ENCODE measurements at regions not wholly inside any gene's neighbourhood (a gene's known extent, or its start where the extent isn't known, plus 50 kb on each side); places are given as distances from the start of the nearest gene placed in this dataset.
"Not testable (repeated sequence)": the region's sequence is repeated elsewhere in the genome, so short reads cannot be mapped to it uniquely, and the experiment has no call there.

GRCh38 chr1:213457733-213458132, 406.7 kb downstream of the RPS6KC1 start:
- peaks cover 32% of the 10 kb centered on the region for H3K27me3 Mint-ChIP-seq
- H3K9me3 Mint-ChIP-seq, result peaks cover 5% of the 10 kb centered on the region
- no peaks in the 10 kb centered on the region for H3K4me1 Mint-ChIP-seq
- ATAC-seq (replicated peaks; ENCODE audit: extremely low read depth, poor library complexity, severe bottlenecking) (no peak), DNase-seq (ENCODE audit: low spot score in 2 of 2) (no peak)
- no peaks in the 10 kb centered on the region for H3K36me3 Mint-ChIP-seq (ENCODE audit: insufficient read depth)
- no peak overlapping the region for H3K4me3 Mint-ChIP-seq
- H3K27ac Mint-ChIP-seq (ENCODE audit: low read depth), result no peak overlapping the region

DNA sequence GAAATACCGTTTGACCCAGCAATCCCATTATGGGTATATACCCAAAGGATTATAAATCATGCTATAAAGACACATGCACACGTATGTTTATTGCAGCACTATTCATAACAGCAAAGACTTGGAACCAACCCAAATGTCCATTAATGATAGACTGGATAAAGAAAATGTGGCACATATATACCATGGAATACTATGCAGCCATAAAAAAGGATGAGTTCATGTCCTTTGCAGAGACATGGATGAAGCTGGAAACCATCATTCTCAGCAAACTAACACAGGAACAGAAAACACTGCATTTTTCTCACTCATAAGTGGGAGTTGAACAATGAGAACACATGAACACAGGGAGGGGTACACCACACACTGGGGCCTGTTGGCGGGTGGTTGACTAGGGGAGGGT, 411.3 kb downstream of the RPS6KC1 start:
- not testable (repeated sequence) for H3K4me1 Mint-ChIP-seq; DNase-seq (ENCODE audit: low spot score in 2 of 2); ATAC-seq (replicated peaks; ENCODE audit: extremely low read depth, poor library complexity, severe bottlenecking); H3K36me3 Mint-ChIP-seq (ENCODE audit: insufficient read depth); H3K4me3 Mint-ChIP-seq; H3K9me3 Mint-ChIP-seq; H3K27ac Mint-ChIP-seq (ENCODE audit: low read depth)
- H3K27me3 Mint-ChIP-seq, result peaks cover 22% of the 10 kb centered on the region

GRCh38 chr1:213464786-213465460, 413.9 kb downstream of the RPS6KC1 start:
- no peak overlapping the region for H3K4me3 Mint-ChIP-seq
- H3K4me1 Mint-ChIP-seq, result no peaks in the 10 kb centered on the region
- H3K36me3 Mint-ChIP-seq (ENCODE audit: insufficient read depth), result no peaks in the 10 kb centered on the region
- no peaks in the 10 kb centered on the region for H3K9me3 Mint-ChIP-seq
- peaks cover 10% of the 10 kb centered on the region for H3K27me3 Mint-ChIP-seq
- DNase-seq (ENCODE audit: low spot score in 2 of 2) (no peak), ATAC-seq (replicated peaks; ENCODE audit: extremely low read depth, poor library complexity, severe bottlenecking) (no peak)
- no peak overlapping the region for H3K27ac Mint-ChIP-seq (ENCODE audit: low read depth)

DNA sequence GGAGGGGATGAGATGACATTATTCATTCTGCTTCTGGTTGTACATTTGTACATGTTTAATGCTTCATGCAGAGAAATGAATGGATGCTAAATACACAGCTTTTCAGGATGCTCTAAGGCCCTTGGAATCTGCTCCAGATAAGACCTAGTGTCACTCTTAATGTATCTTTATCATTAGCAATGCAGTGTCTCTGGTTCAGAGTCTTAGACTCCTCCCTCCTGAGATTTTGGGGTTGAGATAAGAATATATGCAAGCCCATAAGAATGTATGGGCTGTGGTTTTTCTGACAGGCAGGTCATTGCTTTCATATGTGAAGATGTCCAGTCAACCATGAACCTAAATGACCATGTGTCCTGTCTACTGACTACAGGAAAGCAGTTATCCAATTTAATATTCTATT, 415.5 kb downstream of the RPS6KC1 start:
- ATAC-seq (replicated peaks; ENCODE audit: extremely low read depth, poor library complexity, severe bottlenecking), result no peak
- Mint-ChIP-seq H3K4me3 (no peak overlapping the region), H3K27ac (ENCODE audit: low read depth) (no peak overlapping the region), H3K9me3 (no peaks in the 10 kb centered on the region), H3K27me3 (no peaks in the 10 kb centered on the region), H3K36me3 (ENCODE audit: insufficient read depth) (no peaks in the 10 kb centered on the region), H3K4me1 (no peaks in the 10 kb centered on the region)
- no peak for DNase-seq (ENCODE audit: low spot score in 2 of 2)

GRCh38 chr1:213474054-213474453, 423.0 kb downstream of the RPS6KC1 start:
- Mint-ChIP-seq H3K36me3 (ENCODE audit: insufficient read depth) (no peaks in the 10 kb centered on the region), H3K4me3 (no peak overlapping the region), H3K27ac (ENCODE audit: low read depth) (no peak overlapping the region), H3K27me3 (no peaks in the 10 kb centered on the region), H3K9me3 (no peaks in the 10 kb centered on the region), H3K4me1 (no peaks in the 10 kb centered on the region)
- ATAC-seq (replicated peaks; ENCODE audit: extremely low read depth, poor library complexity, severe bottlenecking) (no peak), DNase-seq (ENCODE audit: low spot score in 2 of 2) (no peak)

- no peak for ATAC-seq (replicated peaks; ENCODE audit: extremely low read depth, poor library complexity, severe bottlenecking)
- Mint-ChIP-seq H3K36me3 (ENCODE audit: insufficient read depth) (no peaks in the 10 kb centered on the region), H3K4me1 (no peaks in the 10 kb centered on the region), H3K9me3 (peaks cover 5% of the 10 kb centered on the region), H3K27me3 (peaks cover 19% of the 10 kb centered on the region), H3K27ac (ENCODE audit: low read depth) (no peak overlapping the region), H3K4me3 (no peak overlapping the region)
- DNase-seq (ENCODE audit: low spot score in 2 of 2), result no peak
Measured at GRCh38 chr1:213481395-213481794, 430.4 kb downstream of the RPS6KC1 start.

- ATAC-seq (replicated peaks; ENCODE audit: extremely low read depth, poor library complexity, severe bottlenecking), result no peak
Measured at GRCh38 chr1:213484333-213484732, 433.3 kb downstream of the RPS6KC1 start.

GRCh38 chr1:213484758-213485157, 433.7 kb downstream of the RPS6KC1 start:
- H3K27me3 Mint-ChIP-seq, result peaks cover 31% of the 10 kb centered on the region
- ATAC-seq (replicated peaks; ENCODE audit: extremely low read depth, poor library complexity, severe bottlenecking) (no peak), DNase-seq (ENCODE audit: low spot score in 2 of 2) (no peak)
- peaks cover 9% of the 10 kb centered on the region for H3K9me3 Mint-ChIP-seq
- no peaks in the 10 kb centered on the region for H3K36me3 Mint-ChIP-seq (ENCODE audit: insufficient read depth)
- H3K4me3 Mint-ChIP-seq, result no peak overlapping the region
- H3K4me1 Mint-ChIP-seq, result no peaks in the 10 kb centered on the region
- no peak overlapping the region for H3K27ac Mint-ChIP-seq (ENCODE audit: low read depth)

More at GRCh38 chr1:213484333-213484732, 433.3 kb downstream of the RPS6KC1 start:
- H3K4me1 Mint-ChIP-seq, result no peaks in the 10 kb centered on the region
- no peak overlapping the region for H3K27ac Mint-ChIP-seq (ENCODE audit: low read depth)
- no peak overlapping the region for H3K4me3 Mint-ChIP-seq
- H3K36me3 Mint-ChIP-seq (ENCODE audit: insufficient read depth), result no peaks in the 10 kb centered on the region
- no peak for DNase-seq (ENCODE audit: low spot score in 2 of 2)
- peaks cover 27% of the 10 kb centered on the region for H3K27me3 Mint-ChIP-seq
- peaks cover 9% of the 10 kb centered on the region for H3K9me3 Mint-ChIP-seq

DNA sequence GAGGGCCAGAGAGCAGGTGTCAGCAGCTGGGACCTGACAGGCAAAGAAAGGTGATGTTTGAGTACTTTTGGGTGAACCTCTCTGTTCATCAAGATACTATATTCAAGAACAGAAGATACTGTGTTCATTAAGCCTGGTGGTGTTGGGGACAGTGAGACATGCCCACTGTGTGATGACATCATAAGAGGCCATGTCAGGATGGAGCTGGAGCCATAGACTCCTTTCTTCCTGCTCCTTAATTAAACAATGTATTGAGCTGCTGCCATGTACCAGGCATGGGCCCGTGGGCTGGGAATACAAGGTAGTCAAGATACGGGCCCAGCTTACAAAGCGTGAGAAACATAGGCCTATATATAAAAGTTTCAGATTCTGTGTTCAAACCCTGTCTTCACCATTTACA, 435.4 kb downstream of the RPS6KC1 start:
- DNase-seq (ENCODE audit: low spot score in 2 of 2) (no peak), ATAC-seq (replicated peaks; ENCODE audit: extremely low read depth, poor library complexity, severe bottlenecking) (no peak)
- Mint-ChIP-seq H3K36me3 (ENCODE audit: insufficient read depth) (no peaks in the 10 kb centered on the region), H3K9me3 (peaks cover 4% of the 10 kb centered on the region), H3K27me3 (peaks cover 35% of the 10 kb centered on the region), H3K4me1 (no peaks in the 10 kb centered on the region), H3K27ac (ENCODE audit: low read depth) (no peak overlapping the region), H3K4me3 (no peak overlapping the region)

DNA sequence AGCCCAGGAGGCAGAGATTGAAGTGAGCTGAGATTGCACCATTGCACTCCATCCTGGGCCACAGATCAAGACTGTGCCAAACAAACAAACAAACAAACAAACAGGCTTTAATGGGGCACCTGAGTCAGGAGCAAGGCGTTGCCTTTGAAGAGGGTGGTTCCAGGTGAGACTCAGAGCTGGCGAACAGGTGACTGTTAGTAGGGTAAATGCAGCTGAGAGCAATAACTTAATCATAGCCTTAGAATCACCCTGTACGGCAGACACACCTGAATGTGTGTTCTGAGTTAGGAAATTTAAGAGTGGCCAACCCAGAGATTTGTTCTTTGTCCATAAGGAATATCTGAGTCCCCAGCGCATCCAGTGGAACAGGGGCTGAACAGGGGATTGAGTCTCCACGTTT, 440.4 kb downstream of the RPS6KC1 start:
- ATAC-seq (replicated peaks; ENCODE audit: extremely low read depth, poor library complexity, severe bottlenecking), result no peak

DNA sequence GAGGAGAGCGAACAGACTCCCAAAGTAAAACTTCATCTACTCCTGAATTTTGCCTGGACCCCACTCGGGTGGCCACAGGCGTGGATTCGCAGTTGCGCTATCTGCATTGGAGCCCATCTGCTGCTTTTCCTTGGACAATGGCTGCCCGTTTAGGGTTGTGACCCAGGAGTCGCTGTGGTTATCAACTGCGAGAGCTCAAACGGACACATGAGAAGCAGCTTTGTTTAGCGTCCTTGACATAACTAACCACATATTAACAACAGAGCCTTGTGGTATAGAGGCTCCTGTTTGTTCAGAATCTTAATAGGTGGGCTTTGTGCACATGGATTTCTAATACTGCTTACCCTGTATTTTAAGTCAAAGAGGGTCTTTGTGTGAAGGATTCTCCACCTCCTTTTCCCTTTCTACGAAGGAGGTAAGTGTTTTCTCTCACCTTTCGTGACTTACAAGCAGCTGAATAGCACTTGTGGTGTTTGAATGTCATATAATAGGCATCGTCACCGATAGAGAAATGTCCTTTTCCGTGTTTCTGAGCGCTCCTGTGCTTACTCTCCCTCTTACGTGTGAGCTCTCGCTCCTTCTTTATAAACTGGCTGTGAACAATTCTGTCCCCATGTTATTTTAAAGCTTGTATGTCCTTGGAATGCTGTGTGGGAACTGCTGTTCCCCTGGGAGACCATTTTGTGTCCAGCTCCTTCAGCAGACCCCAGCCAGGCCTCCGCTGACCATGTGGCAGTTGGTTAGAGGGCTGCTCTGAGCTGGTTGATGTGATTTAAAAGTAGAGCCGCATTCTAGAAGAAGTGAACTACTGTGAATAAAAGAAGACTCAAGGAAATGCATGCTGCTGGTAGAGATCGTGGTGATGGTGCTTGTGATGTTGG, 441.4 kb downstream of the RPS6KC1 start:
- ATAC-seq (replicated peaks; ENCODE audit: extremely low read depth, poor library complexity, severe bottlenecking) (no peak), DNase-seq (ENCODE audit: low spot score in 2 of 2) (no peak)
- no peak overlapping the region for H3K27ac Mint-ChIP-seq (ENCODE audit: low read depth)
- H3K4me1 Mint-ChIP-seq, result no peaks in the 10 kb centered on the region
- no peaks in the 10 kb centered on the region for H3K36me3 Mint-ChIP-seq (ENCODE audit: insufficient read depth)
- no peak overlapping the region for H3K4me3 Mint-ChIP-seq
- H3K27me3 Mint-ChIP-seq, result peaks cover 42% of the 10 kb centered on the region
- peaks cover 4% of the 10 kb centered on the region for H3K9me3 Mint-ChIP-seq

More for the DNA sequence above, 440.4 kb downstream of the RPS6KC1 start:
- Mint-ChIP-seq H3K27ac (ENCODE audit: low read depth) (no peak overlapping the region), H3K9me3 (peaks cover 4% of the 10 kb centered on the region), H3K27me3 (peaks cover 40% of the 10 kb centered on the region), H3K4me3 (no peak overlapping the region), H3K36me3 (ENCODE audit: insufficient read depth) (no peaks in the 10 kb centered on the region), H3K4me1 (no peaks in the 10 kb centered on the region)
- no peak for DNase-seq (ENCODE audit: low spot score in 2 of 2)

DNA sequence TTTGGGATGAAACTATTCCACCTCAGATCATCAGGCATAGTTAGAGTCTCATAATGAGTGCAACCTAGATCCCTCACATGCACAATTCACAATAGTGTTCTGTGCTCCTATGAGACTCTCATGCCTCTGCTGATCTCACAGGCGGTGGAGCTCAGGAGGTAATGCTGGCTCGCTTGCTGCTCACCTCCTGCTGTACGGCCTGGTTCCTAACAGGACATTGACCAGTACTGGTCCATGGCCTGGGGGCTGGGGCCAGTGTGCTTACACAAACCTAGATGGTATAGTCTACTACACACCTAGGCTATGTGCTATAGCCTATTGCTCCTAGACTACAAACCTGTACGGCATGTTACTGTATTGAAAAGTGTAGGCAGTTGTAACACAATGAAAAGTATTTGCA, 448.4 kb downstream of the RPS6KC1 start:
- H3K4me1 Mint-ChIP-seq, result no peaks in the 10 kb centered on the region
- no peak overlapping the region for H3K27ac Mint-ChIP-seq (ENCODE audit: low read depth)
- peaks cover 9% of the 10 kb centered on the region for H3K27me3 Mint-ChIP-seq
- no peak for DNase-seq (ENCODE audit: low spot score in 2 of 2)
- no peak for ATAC-seq (replicated peaks; ENCODE audit: extremely low read depth, poor library complexity, severe bottlenecking)
- H3K9me3 Mint-ChIP-seq, result peaks cover 6% of the 10 kb centered on the region
- H3K36me3 Mint-ChIP-seq (ENCODE audit: insufficient read depth), result no peaks in the 10 kb centered on the region
- no peak overlapping the region for H3K4me3 Mint-ChIP-seq

All from central memory CD8-positive, alpha-beta T cell (primary cell).